Body of pancreas (tissue), 4 donors: ENCODE measurements at regions not wholly inside any gene's neighbourhood (a gene's known extent, or its start where the extent isn't known, plus 50 kb on each side); places are given as distances from the start of the nearest gene placed in this dataset.

ENCODE experiments used
- POLR2A ChIP-seq, 3 donors: fragments of 450-650 bp; IDR thresholded peaks; one replicate each; pipeline ENCODE4 v1.6.1; 2016; ENCODE audit warnings: antibody characterized with exemption in 3 of 3, mild to moderate bottlenecking in 2 of 3
- TF ChIP-seq, protein P1 (sequence below), 7 experiments: fragments of 450-650 bp in 4 of 7; fragments of 200-600 bp in 3 of 7; sonication (generic) in 3 of 7; IDR thresholded peaks; one replicate each; pipeline ENCODE4 v1.5.1; 2016 to 2019; ENCODE audit warnings: antibody characterized with exemption in 7 of 7

DNA sequence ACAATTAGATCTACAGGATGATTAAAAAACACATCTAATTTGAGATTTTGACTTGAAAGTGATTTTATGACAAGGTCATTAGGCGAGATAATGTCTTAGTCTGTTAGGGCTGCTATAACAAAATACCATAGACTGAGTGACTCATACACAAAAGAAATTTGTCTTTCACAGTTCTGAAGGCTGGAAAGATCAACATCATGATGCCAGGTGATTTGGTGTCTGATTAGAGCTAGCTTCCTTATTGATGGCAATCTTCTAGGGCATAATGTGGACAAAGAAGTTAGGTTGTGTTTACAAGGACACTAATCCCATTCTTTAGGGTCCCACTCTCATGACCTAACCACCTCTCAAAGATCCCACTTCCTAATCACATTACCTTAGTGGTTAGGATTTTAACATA lies 256.7 kb downstream of the TUSC1 start:
- TF ChIP-seq POLR2A (IDR thresholded peaks at IDR 0.05), result no peak
- TF ChIP-seq, protein P1, sequence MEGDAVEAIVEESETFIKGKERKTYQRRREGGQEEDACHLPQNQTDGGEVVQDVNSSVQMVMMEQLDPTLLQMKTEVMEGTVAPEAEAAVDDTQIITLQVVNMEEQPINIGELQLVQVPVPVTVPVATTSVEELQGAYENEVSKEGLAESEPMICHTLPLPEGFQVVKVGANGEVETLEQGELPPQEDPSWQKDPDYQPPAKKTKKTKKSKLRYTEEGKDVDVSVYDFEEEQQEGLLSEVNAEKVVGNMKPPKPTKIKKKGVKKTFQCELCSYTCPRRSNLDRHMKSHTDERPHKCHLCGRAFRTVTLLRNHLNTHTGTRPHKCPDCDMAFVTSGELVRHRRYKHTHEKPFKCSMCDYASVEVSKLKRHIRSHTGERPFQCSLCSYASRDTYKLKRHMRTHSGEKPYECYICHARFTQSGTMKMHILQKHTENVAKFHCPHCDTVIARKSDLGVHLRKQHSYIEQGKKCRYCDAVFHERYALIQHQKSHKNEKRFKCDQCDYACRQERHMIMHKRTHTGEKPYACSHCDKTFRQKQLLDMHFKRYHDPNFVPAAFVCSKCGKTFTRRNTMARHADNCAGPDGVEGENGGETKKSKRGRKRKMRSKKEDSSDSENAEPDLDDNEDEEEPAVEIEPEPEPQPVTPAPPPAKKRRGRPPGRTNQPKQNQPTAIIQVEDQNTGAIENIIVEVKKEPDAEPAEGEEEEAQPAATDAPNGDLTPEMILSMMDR (IDR thresholded peaks at IDR 0.05), result no peak
